ENCODE measurements at regions not wholly inside any gene's neighbourhood (a gene's known extent, or its start where the extent isn't known, plus 50 kb on each side); places are given as distances from the start of the nearest gene placed in this dataset.

DNA sequence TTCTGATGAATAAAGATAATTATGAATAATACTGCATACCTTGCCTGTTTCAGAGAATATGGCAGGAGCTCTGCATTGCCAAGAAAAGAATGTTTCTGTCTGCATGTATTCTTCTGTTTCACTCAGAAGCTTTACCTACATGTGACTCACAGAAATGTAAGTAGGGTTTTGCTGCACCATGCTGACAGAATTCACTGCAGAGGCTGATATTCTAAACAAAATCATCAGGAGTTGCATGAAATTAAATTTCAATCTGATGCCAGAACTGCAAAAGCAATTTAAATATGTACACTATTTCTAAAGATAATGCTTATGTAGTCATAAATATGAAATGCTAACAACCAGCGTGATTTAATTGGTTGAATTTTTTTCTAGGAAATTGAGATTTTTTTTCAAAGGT lies 332.8 kb upstream of the FSHR start:
- no peak for DNase-seq (ENCODE audit: low spot score)

DNA sequence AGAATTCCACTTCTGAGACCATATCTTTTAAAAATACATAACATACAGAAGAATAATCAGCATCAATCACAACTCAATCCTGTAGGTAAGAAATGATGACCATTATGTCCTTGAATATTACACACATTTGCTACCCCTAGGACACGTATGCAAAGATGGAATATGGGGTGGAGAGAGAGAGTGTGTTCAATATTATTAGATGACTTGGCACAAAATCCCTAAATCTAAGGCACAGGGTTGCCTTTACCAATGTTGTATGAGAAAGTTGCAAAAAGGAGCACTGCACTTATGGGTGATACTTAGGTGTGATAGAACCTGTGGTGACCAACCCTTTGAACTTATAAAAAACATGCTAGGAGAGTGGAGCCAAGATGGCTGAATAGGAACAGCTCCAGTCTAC lies 326.2 kb upstream of the FSHR start:
- DNase-seq (ENCODE audit: low spot score), result no peak

DNA sequence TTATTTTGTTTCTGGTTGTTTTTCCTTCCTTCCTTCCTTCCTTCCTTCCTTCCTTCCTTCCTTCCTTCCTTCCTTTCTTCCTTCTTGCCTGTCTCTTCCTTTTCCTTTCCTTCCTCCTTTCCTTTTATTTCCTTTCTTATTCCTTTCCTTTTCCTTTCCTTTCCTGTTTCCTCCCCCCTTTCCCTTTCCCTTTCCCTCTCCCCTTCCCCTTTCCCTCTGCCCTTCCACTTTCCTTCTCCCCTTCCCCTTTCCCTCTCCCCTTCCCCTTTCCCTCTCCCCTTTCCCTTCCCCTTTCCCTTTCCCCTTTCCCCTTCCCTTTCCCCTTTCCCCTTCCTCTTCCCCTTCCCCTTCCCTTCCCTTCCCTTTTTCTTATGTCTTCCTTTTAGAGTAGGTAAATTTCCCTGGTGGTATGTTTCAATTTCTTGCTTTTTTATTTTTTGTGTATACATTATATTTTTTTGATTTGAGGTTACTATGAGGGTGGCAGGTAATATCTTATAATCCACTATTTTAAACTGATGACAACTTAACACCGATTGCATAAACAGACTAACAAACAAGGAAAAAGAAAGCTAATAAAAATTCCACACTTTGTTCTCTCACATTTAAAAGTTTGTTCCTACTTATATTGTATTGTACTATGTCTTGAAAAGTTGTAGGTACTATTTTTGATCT lies 311.0 kb upstream of the FSHR start:
- DNase-seq (ENCODE audit: low spot score), result no peak

DNA sequence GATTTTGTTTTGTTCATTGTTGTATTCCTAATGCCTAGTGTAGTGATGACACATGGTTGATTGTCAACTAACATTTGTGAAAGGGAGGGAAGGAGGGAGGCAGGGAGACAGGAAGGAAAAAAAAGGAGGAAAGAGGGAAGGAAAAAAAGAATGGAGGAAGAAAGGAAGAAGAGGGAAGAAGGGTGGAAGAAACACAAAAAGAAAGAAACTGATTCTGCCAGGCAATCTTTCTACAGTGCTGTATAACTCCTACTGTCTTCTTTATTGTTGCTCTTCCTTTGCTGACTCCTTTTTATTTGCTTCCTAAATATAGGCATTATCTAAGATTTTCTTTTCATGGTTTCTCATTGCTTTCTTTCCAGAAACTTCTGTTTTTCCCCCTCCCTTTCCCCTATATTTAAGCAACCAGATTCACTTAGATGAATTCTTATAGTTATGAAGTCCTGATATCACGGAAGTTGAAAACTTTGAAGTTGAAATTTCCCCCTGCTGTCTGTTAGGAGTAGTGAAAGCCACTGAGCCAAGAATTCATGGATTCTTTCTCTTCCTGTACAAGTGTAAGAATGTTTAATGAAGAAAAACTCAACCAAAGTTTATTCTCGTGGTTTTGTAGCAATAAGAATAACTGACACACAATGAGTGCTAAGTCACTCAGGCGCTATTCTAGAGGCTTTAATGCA lies 305.1 kb upstream of the FSHR start:
- DNase-seq (ENCODE audit: low spot score), result no peak

DNA sequence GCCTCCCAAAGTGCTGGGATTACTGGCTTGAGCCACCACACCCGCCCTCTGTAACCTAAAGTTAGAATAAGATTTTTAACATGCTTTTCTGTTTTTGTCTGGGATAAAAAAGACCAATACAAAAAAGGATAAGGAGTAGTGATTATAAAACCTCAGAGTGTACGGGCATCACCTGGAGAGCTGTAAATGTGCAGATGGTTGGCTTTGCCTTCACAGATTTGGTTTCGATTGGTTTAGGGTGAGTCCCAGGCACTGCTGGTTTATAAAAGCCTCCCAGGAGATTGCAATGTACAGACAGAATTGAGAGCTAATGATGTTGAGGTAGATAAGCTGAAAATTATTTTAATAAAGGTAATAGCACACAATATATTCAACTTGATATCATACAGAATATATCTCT lies 289.7 kb upstream of the FSHR start:
- DNase-seq (ENCODE audit: low spot score), result no peak

DNA sequence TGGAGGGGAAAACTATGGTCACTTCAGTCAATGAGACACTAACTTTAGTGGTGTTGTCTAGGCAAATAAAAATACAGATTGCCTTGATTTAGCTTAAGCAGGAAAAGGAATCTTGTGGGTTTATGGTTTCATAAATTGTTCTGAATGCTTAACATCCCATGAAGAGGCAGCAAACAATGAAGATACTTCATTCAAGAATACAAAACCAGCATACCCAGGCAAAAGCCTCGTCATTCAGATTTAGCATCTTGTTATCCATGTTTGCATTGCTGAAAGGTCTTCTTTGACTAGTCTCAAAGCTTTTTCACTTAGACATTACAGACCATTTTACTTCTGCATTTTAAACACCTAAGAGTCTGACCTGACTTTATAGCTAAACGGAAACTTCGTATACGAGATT lies 272.7 kb upstream of the FSHR start:
- no peak for DNase-seq (ENCODE audit: low spot score)

DNA sequence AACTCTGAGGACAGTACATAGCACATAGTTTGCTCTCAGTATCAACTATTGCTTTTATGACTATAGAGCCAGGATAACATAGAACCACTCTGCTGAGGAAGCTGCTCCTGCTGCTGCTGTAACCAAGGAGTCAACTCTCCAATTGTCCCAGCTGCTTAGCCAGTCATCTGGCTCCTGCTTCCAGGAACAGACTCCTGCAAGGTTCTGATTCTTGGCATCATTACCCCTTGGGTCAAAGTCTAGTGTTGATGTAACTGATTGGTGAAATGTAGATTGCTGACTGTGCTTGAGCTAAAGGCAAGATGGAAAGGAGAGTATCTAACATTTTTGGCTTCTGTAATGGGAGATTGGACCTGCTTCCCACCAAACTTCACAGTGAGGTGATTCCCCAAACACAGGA lies 261.9 kb upstream of the FSHR start:
- DNase-seq (ENCODE audit: low spot score), result no peak

DNA sequence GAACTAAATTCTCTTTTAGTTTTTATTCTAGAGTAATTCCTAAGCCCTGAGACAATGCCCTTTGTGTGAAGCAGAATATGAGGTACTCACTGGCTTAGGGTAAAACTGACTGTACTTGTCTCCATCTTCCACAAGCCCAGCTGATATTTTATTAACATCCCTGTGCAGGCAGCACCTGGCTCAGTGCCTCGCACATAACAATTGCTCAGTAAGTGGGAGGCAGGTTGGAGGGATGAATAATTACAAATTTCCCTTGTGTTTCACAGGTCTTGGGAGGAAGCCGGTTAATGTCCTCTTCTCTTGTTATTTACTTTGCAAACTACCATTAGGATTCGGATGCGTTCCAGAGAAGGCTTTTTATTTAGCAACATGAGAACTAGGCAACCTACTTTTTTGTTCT lies 249.8 kb upstream of the FSHR start:
- no peak for DNase-seq (ENCODE audit: low spot score)

DNA sequence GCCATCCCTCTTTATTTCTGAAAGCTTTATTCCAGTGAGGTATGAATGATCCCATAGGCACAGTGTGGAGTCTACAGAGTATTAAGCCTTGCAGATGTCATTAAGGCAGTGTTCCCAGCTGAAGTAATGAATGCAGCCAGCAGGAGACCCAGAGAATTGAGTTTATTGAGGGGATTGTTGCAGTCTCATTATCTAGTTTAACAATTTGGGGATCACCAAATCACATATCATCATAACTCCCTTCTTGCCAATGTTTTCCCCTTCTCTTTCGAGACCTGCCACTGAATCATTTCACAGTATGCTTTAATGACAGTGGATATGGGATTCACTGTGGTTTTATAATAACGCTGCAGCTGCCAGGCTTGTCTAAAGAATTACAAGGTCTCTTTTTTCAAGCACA lies 249.3 kb upstream of the FSHR start:
- DNase-seq (ENCODE audit: low spot score), result no peak

DNA sequence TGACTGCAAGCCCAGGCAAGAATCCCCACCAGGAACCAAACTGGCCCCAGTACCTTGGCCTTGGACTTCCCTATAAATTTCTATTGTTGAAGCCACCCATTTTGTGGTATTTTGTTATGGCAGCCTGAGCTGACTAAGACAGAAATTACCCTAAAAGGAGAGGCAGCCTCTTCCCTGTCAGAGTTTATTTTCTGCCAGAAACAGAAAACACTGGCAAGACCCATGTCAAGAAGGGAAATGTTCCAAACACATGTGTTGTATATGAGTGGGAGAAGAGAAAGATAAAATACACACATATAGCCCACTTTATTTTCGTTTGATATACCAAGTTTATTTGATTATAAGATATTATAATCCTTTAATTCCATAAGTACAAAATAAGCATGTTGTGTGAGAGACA lies 225.1 kb upstream of the FSHR start:
- no peak for DNase-seq (ENCODE audit: low spot score)

DNA sequence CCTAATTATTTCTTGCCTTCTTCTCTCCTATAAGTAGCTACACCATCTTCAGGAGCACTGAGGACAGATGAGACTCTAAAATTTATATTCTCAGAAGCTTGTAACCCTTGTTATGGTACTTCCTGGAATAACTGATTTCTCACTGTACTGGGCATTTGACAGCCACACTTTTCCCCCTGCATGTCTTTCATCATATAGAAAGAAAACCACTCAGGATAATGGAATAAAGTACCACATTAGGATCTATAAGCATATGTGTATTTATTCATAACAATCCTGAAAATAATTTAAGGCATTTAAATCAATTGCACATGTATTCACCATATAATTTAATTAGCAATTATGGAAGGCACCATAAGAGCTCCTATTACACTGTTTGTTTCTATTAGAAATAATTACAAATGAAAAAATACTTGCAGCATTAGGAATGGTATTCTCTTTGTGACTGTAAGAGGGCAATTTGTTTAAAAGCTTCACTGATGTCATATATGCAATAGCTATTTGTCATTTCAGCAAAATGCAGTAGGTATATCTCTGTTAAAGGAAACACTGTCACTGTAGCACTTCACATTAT lies 216.9 kb upstream of the FSHR start:
- no peak for DNase-seq (ENCODE audit: low spot score)

DNA sequence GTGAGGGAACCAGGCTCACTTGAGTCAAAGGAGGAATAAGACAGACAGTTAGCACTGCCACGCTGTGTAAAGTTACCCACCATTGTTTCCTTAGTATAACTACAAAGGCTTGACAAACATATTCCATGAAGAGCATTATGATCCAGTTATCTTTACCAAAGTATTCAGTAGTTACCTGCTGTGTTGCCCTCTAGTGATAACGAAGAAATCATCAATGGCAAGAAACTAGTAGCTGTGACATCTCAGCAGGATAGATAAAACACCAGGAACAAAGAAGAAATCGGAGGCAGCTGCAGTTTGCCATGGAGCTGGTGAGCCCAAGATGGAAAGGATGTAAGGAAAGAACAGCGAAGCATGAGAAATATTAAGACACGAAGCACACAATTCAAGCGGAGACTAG lies 215.3 kb upstream of the FSHR start:
- DNase-seq (ENCODE audit: low spot score), result no peak

DNA sequence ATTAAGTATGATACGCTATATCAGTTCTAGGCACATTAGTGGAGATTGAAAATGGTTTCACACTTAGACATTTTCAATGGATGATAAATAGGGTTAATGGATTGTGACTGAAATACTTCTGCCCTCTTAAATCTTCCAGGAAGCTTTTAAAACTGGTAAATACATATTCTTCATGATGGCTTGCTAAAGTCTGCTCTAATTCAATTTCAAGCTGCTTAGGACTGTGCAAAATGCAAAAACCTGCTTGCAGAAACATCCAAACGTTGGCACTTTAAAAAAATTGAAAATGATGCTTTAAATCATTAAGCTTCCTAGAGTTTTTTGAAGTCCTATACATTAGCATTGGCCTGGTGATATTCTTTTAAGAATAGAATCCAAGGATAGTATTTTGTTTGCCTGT lies 214.8 kb upstream of the FSHR start:
- no peak for DNase-seq (ENCODE audit: low spot score)

DNA sequence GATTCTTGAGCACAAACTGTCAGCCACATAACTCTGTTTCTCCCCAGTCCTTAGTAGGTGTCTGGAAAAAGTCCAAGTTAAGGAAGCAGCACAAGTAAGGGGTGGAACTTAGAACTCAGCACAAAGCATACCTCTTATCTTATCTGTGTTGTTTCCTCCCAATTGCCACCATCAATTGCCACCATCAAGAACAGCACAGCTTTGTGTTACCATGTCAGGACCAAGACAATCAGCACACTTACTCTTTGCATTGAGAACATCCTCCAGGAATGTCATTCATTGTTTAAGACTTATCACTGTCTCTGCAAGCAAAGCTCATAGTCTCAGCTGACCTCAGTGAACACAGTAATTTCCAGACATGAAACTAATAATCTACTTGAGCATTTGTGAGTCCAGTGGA lies 212.7 kb upstream of the FSHR start:
- no peak for DNase-seq (ENCODE audit: low spot score)

DNA sequence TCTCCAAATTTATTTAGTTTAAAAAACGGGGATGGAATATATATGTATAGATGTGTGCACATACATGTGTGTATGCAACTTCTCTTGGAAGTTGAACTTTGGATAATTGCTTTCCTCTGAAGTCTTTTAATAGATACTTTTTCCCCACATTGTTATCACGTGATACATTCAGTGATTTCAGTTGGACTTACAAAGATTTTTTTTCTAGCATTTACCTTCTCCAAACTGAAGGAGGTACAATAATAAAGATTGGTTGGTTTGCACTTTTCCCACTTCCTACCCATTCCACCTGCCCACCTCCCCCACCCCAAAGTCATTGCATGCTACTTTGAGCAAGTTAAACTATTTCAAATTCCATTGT lies 206.1 kb upstream of the FSHR start:
- DNase-seq (ENCODE audit: low spot score), result no peak

DNA sequence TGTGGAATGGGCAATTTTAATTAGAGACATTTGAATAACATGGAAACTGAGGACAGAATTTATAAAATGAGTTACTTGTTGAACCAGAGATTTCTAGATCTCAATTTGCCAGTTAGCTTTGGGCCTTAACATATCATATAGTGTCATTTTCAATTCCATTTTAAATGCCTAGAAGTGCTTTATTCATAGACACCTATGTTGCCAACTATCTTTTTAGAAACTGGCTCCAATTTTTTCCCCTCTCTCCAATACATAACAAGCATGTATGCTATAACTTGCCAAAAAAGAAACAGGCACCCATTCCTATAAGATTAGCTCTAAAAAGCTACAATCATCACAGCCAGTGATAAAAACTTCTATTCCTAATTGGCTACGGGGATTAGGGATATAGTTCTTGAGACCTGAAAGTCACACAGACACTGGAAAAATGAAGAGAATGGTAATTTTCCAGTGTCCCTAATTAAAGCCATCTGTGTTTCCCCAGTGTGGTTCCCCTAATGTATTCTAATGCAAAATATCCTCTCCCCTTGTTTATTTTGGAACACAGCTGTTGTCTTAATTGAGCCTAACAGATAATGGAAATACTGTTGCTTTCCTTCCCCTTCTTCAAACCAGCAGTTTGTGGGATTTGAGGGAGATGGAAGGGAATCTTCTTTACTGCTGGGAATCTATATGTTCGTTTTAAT lies 205.5 kb upstream of the FSHR start:
- DNase-seq (ENCODE audit: low spot score), result no peak

DNA sequence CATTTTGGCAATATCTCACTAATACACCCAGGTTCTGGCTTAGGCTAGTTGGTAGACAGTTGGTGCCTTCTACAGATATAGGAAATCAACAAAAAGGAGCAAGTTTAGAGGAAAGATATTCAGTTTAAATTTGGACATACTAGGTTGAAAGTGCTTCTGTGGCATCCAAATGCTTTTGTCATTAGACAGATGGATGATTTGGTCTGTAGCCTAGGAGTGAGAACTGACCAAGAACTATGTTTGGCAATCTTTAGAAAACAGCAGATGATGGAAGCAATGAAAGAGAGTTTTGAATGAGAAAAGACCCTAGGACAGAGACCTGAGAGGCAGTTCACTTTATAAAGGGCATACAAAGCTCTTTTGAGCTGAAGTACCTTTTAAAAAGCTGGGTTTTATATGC lies 201.3 kb upstream of the FSHR start:
- DNase-seq (ENCODE audit: low spot score), result no peak

DNA sequence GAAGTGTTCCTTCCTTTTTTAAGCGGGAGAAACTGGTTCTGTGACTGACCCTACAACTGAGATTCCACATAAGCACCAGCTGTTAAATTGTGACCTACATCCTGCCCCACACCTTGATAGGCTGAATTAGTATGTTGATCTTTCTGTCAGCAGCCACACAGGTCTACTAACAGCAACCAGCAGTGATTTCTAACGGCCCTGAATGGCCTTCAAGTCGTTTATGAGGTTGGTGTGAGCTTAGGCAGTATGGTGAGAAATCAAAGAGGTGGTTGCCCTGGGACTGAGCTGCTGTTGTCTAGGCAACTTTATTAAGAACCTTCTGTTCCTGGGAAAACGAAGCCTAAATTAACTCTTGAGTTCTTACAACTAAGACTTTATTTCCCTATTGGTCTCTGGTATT lies 197.2 kb upstream of the FSHR start:
- DNase-seq (ENCODE audit: low spot score), result no peak

DNA sequence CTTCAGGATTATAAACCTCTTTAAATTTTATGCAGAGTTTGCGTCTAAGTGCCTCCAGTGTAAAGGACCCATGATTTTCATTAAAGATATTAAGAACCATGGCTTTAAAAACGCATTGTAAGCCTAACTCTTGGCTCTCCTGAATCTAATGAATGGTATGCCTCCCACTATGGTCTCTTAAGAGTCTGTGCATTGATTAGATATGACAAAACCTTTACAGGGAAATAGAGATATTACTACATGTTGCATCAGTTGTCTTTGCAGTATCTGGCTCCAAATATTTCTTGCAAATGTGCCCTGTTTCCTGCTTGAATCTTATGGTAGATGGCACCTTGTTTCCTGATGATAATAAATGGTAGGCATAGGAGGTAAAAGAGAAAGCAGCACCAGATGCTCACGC lies 189.3 kb upstream of the FSHR start:
- DNase-seq (ENCODE audit: low spot score), result no peak

DNA sequence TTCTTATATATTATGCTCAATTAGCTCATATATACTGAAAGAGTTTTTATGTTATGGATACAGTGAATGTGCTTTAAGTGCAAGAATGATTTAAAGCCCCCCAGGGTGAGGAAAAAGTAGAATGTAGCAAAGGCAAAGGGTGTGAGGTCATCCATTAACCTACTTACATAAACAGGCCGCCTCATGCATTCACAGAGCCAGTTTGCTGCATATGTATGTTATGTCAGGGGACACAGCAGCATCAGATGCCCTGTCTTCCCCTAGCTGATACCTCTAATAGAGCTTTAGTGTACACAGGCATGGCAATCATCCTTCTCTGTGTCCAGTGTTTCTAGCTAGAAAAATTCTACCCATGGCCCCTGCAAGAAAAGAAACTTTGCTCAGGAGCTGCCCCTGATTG lies 187.8 kb upstream of the FSHR start:
- DNase-seq (ENCODE audit: low spot score), result no peak

DNA sequence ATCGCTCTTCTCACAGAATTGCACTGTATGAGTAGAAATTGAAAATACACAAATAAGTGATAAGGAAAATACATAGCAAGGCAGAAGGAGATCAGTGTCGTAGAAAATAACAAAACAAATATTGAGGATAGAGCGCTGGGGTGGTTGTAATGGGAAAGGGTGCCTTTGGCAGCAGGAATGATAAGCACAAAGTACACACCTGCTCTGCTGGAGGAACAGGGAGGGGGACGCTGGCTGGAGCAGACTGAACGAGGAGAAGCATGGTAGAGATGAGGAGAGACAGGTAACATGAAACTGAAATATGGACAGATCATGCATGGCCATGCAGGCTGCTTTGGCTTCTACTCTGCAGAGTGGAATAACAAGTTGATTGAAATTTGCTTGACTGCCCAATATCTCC lies 181.2 kb upstream of the FSHR start:
- no peak for DNase-seq (ENCODE audit: low spot score)

DNA sequence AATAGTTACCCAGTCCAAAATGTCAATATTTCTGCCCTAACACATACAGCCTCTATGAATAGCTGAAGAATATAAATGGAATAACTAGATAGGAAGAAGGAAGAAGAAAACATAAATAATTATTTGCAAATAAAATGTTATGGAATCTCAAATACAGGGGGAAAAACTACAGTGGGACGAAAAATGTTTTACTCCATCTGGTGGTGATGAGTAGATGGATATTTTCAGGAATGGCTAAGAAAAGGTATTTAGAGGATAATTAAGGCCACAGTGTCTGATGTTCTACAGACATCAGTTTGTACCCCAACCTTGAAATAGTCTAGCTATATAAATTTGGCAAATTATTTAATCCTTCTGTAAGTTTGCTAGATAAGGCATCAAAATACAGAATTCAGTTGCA lies 178.1 kb upstream of the FSHR start:
- DNase-seq (ENCODE audit: low spot score), result no peak

DNA sequence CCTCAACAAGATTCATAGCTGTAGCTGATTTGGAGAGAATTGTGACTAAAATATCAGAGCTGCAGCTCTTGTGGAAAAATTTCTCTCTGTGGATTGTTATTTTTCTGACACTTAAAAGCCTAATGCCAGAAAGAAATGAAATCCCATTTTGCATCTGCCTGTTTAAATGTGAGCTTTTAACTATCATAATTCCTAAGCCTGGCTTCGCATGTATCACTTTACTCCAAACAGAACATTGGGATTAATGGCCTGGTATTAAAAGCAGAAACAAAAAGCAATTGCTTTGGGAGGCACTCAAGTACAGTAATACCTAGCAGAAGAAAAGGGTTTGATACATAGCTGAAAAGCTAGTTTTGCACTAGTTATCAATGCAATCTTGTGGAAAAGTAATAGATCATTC lies 164.2 kb upstream of the FSHR start:
- no peak for DNase-seq (ENCODE audit: low spot score)

DNA sequence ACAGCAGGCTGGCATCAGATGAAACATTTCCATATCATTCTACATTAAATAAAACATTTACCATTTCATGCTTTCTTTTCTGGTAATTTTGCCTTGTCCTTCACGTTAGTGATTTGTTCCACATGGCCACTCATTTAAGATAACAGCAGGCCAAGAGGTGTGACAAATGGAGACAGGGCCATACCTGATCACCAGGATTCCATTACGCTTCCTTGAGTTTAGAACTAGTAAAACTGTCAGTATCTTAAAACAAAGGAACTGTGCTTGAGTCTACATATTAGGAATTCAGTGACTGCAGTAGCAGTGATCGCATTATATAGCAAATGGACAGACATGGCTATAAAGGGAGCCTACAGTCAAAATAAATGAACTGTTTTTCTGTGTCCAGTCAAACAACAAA lies 155.1 kb upstream of the FSHR start:
- DNase-seq (ENCODE audit: low spot score), result no peak
